GOT3 (cell line): ENCODE measurements at regions not wholly inside any gene's neighbourhood (a gene's known extent, or its start where the extent isn't known, plus 50 kb on each side); places are given as distances from the start of the nearest gene placed in this dataset.

Experiments
- DNase-seq: peaks from one replicate; lab custom pipeline; 2025; ENCODE audit warnings: mixed read lengths; lab: John Stamatoyannopoulos, UW

- DNase-seq = no peak
Measured at GRCh38 chr16:54438469-54438868, 151.9 kb upstream of the IRX3 start.

- no peak for DNase-seq
Measured at GRCh38 chr16:54437921-54438320, 151.3 kb upstream of the IRX3 start.

- DNase-seq = no peak
Measured at GRCh38 chr16:54437401-54437800, 150.8 kb upstream of the IRX3 start.

- no peak for DNase-seq
Measured at GRCh38 chr16:54436346-54436745, 149.8 kb upstream of the IRX3 start.

GRCh38 chr16:54434859-54435258 is 148.3 kb upstream of the IRX3 start:
- DNase-seq = no peak

GRCh38 chr16:54432897-54433229 is 146.3 kb upstream of the IRX3 start:
- DNase-seq = no peak

- DNase-seq = no peak
Measured at GRCh38 chr16:54431997-54432896, 145.7 kb upstream of the IRX3 start.

- no peak for DNase-seq
Measured at GRCh38 chr16:54431041-54431996, 144.7 kb upstream of the IRX3 start.

GRCh38 chr16:54430491-54431030 is 144.0 kb upstream of the IRX3 start:
- no peak for DNase-seq

GRCh38 chr16:54429029-54429428 is 142.4 kb upstream of the IRX3 start:
- no peak for DNase-seq

GRCh38 chr16:54426553-54426849 is 139.9 kb upstream of the IRX3 start:
- no peak for DNase-seq

GRCh38 chr16:54425681-54426552 is 139.3 kb upstream of the IRX3 start:
- no peak for DNase-seq

- DNase-seq = no peak
Measured at GRCh38 chr16:54425068-54425467, 138.5 kb upstream of the IRX3 start.

GRCh38 chr16:54424043-54424451 is 137.5 kb upstream of the IRX3 start:
- no peak for DNase-seq

- DNase-seq = no peak
Measured at GRCh38 chr16:54422569-54422978, 136.0 kb upstream of the IRX3 start.

- DNase-seq = no peak
Measured at GRCh38 chr16:54422159-54422558, 135.6 kb upstream of the IRX3 start.

- DNase-seq = no peak
Measured at GRCh38 chr16:54421220-54421619, 134.6 kb upstream of the IRX3 start.

GRCh38 chr16:54418903-54419302 is 132.3 kb upstream of the IRX3 start:
- DNase-seq = no peak

- DNase-seq = no peak
Measured at GRCh38 chr16:54417384-54417783, 130.8 kb upstream of the IRX3 start.

GRCh38 chr16:54414671-54415070 is 128.1 kb upstream of the IRX3 start:
- DNase-seq = no peak

GRCh38 chr16:54412777-54413455 is 126.3 kb upstream of the IRX3 start:
- DNase-seq = no peak
